Suprapubic skin (tissue), 4 donors: ENCODE measurements at regions not wholly inside any gene's neighbourhood (a gene's known extent, or its start where the extent isn't known, plus 50 kb on each side); places are given as distances from the start of the nearest gene placed in this dataset.

Experiments
- EP300 ChIP-seq: sonication (generic); formaldehyde crosslinking; IDR thresholded peaks from one replicate; pipeline ENCODE4 v1.6.1; 2017; ENCODE audit warnings: antibody characterized with exemption
- POLR2AphosphoS5 ChIP-seq, 3 donors: sonication (generic); formaldehyde crosslinking; IDR thresholded peaks; one replicate each; pipeline ENCODE4 v1.6.1; 2017; ENCODE audit warnings: antibody characterized with exemption in 3 of 3
- TF ChIP-seq, protein P1 (sequence below), 2 donors: fragments of 200-600 bp in 1 of 2; fragments of 450-650 bp in 1 of 2; sonication (generic) in 1 of 2; IDR thresholded peaks; one replicate each; pipeline ENCODE4 v1.5.1; 2016 to 2019; ENCODE audit warnings: antibody characterized with exemption in 2 of 2, mild to moderate bottlenecking in 1 of 2, moderate library complexity in 1 of 2

- TF ChIP-seq, protein P1, sequence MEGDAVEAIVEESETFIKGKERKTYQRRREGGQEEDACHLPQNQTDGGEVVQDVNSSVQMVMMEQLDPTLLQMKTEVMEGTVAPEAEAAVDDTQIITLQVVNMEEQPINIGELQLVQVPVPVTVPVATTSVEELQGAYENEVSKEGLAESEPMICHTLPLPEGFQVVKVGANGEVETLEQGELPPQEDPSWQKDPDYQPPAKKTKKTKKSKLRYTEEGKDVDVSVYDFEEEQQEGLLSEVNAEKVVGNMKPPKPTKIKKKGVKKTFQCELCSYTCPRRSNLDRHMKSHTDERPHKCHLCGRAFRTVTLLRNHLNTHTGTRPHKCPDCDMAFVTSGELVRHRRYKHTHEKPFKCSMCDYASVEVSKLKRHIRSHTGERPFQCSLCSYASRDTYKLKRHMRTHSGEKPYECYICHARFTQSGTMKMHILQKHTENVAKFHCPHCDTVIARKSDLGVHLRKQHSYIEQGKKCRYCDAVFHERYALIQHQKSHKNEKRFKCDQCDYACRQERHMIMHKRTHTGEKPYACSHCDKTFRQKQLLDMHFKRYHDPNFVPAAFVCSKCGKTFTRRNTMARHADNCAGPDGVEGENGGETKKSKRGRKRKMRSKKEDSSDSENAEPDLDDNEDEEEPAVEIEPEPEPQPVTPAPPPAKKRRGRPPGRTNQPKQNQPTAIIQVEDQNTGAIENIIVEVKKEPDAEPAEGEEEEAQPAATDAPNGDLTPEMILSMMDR (IDR thresholded peaks at IDR 0.05) = no peak
- TF ChIP-seq POLR2AphosphoS5 (IDR thresholded peaks at IDR 0.05) = no peak
- TF ChIP-seq EP300 = no peak
Measured at GRCh38 chr17:79469646-79470045, 141.2 kb downstream of the RBFOX3 start.
